ENCODE measurements at regions not wholly inside any gene's neighbourhood (a gene's known extent, or its start where the extent isn't known, plus 50 kb on each side); places are given as distances from the start of the nearest gene placed in this dataset.

DNA sequence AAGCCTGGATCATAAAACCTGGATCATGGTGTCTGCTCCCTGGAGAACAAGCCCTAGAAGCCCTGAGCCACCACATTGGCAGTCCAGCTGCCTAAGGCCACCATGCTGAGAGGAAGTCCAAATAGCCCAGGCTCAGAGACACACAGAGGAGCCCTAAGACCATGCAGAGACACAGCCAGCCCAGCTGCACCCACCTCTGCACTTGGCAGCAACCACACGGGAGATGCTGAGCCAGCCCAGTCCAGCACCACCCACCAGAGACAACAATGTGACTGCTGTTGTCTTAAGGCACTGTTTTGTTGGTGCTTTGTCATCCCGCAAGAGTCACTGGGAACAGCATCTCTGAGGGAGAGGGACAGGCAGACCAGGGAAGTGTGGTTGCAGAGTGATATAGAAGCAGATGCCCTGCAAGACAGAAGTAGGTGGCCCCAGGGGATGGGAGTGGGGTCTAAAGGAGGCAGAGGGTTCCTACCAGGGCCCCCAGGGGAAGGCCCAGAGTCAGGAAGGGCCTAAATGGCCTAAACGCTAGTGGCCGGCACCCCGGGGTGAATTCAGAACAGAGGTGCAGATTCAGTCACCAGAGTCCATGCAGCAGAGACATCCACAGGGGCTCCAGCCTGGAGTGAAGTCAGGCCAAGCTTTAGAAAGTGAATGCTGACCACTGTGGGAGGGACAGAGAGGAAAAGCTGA lies 105.4 kb upstream of the PRR20G start:
- TF ChIP-seq POLR2AphosphoS5 (IDR thresholded peaks at IDR 0.05) (no peak), POLR2A (IDR thresholded peaks at IDR 0.05) (no peak)
- TF ChIP-seq, protein P1, sequence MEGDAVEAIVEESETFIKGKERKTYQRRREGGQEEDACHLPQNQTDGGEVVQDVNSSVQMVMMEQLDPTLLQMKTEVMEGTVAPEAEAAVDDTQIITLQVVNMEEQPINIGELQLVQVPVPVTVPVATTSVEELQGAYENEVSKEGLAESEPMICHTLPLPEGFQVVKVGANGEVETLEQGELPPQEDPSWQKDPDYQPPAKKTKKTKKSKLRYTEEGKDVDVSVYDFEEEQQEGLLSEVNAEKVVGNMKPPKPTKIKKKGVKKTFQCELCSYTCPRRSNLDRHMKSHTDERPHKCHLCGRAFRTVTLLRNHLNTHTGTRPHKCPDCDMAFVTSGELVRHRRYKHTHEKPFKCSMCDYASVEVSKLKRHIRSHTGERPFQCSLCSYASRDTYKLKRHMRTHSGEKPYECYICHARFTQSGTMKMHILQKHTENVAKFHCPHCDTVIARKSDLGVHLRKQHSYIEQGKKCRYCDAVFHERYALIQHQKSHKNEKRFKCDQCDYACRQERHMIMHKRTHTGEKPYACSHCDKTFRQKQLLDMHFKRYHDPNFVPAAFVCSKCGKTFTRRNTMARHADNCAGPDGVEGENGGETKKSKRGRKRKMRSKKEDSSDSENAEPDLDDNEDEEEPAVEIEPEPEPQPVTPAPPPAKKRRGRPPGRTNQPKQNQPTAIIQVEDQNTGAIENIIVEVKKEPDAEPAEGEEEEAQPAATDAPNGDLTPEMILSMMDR (IDR thresholded peaks at IDR 0.05 in 8 of 11, conservative IDR thresholded peaks at IDR 0.05 in 3 of 11), result no peak
